Neural progenitor cell (in vitro differentiated cells): ENCODE measurements at regions not wholly inside any gene's neighbourhood (a gene's known extent, or its start where the extent isn't known, plus 50 kb on each side); places are given as distances from the start of the nearest gene placed in this dataset.

ENCODE experiments used
- DNase-seq: peaks from one replicate; pipeline ENCODE4 v3.0.0-alpha.2; 2016; ENCODE audit warnings: low spot score
- H2AFZ ChIP-seq: fragments of 200-600 bp; sonication (generic); replicated peaks from 2 replicates; pipeline ENCODE4 v1.6.1; 2016; ENCODE audit warnings: antibody characterized with exemption
- H3F3A ChIP-seq: fragments of 200-600 bp; sonication (generic); 2 replicates; pipeline ENCODE4 v1.6.1; 2016; ENCODE audit warnings: antibody characterized with exemption, low read depth
- H3K27ac ChIP-seq: fragments of 200-600 bp; sonication (generic); 2 replicates; pipeline ENCODE4 v1.5.1; 2016; ENCODE audit warnings: mild to moderate bottlenecking
- H3K27me3 ChIP-seq: fragments of 200-600 bp; sonication (generic); 2 replicates; pipeline ENCODE4 v1.6.1; 2016; ENCODE audit warnings: mild to moderate bottlenecking, moderate library complexity
- H3K36me3 ChIP-seq: fragments of 200-600 bp; sonication (generic); 2 replicates; pipeline ENCODE4 v1.5.1; 2016
- H3K4me1 ChIP-seq: fragments of 200-600 bp; sonication (generic); 2 replicates; pipeline ENCODE4 v1.6.1; 2016; ENCODE audit warnings: mixed run types
- H3K4me2 ChIP-seq: fragments of 200-600 bp; sonication (generic); 2 replicates; pipeline ENCODE4 v1.6.1; 2016
- H3K4me3 ChIP-seq: fragments of 200-600 bp; sonication (generic); 2 replicates; pipeline ENCODE4 v1.5.1; 2016
- H3K79me2 ChIP-seq: fragments of 200-600 bp; sonication (generic); 2 replicates; pipeline ENCODE4 v1.6.1; 2016; ENCODE audit warnings: low read depth
- H3K9ac ChIP-seq: fragments of 200-600 bp; sonication (generic); 2 replicates; pipeline ENCODE4 v1.6.1; 2016
- H3K9me3 ChIP-seq: fragments of 200-600 bp; sonication (generic); 2 replicates; pipeline ENCODE4 v1.5.1; 2016; ENCODE audit warnings: low read depth
- H4K20me1 ChIP-seq: fragments of 200-600 bp; sonication (generic); 2 replicates; pipeline ENCODE4 v1.6.1; 2016; ENCODE audit warnings: low read depth
- H3K27ac Mint-ChIP-seq: 3 replicates; pipeline ENCODE4 v1.8.0; 2021; ENCODE audit warnings: mixed read lengths
- H3K27me3 Mint-ChIP-seq: 2 replicates; pipeline ENCODE4 v1.8.0; 2022; ENCODE audit warnings: low read depth, mild to moderate bottlenecking, inconsistent platforms, moderate library complexity, mixed read lengths; ENCODE audit not compliant: insufficient read depth
- H3K36me3 Mint-ChIP-seq: 3 replicates; pipeline ENCODE4 v1.8.0; 2021; ENCODE audit warnings: mixed read lengths
- H3K4me1 Mint-ChIP-seq: 3 replicates; pipeline ENCODE4 v1.8.0; 2021; ENCODE audit warnings: mixed read lengths
- H3K4me3 Mint-ChIP-seq: 3 replicates; pipeline ENCODE4 v1.8.0; 2021; ENCODE audit warnings: mild to moderate bottlenecking, moderate library complexity, mixed read lengths
- H3K9me3 Mint-ChIP-seq: 3 replicates; pipeline ENCODE4 v1.8.0; 2020; ENCODE audit warnings: mixed read lengths
- EZH2 ChIP-seq: fragments of 200-600 bp; sonication (generic); IDR thresholded peaks from 2 replicates; pipeline ENCODE4 v1.6.1; 2017; ENCODE audit warnings: antibody characterized with exemption, mild to moderate bottlenecking, moderate library complexity
- EZH2phosphoT487 ChIP-seq: fragments of 200-600 bp; sonication (generic); IDR thresholded peaks from 2 replicates; pipeline ENCODE4 v1.6.1; 2017; ENCODE audit warnings: antibody characterized with exemption
- TF ChIP-seq, protein P1 (sequence below): fragments of 200-600 bp; sonication (generic); IDR thresholded peaks from 2 replicates; pipeline ENCODE4 v1.5.1; 2017; ENCODE audit warnings: antibody characterized with exemption, mild to moderate bottlenecking

DNA sequence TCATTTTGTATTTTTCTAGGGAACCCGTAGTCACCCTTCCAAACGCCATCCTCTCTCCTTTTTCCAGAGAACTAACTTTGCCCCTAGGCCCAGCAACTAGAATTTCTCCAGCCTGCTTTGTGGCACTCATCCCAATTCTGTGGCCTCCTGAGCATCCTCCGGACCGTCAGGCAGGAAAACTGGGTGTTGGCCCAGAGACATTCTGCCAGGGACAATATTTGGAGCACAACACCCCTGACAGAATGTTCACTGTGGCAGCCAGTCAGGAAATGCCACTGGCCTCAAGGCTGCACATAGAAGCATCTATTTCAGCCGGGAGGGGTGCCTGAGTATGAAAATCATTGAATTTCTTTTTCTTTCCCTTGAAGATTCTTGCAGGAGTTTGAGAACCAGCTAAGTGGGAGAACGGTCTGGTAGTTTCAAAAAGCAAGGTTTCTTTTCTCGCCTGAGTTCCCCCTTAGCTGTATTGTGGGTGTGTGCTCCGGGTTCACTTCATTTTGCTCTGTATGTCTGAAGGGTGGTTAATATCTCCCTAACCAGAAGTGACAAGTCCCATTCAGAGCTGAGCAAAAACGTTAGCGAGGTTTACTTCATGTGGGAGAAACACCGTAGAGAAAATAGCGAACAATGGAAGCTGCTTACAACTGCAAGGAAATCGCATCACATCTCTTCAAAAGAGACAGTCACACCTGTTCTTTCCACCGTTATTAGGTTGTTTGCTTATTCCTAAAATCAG lies 108.1 kb upstream of the TPM1 start:
- peaks cover 5% of the 10 kb centered on the region for H3K27me3 Mint-ChIP-seq
- H3F3A ChIP-seq: no peaks in the 10 kb centered on the region
- H3K9me3 ChIP-seq: no peaks in the 10 kb centered on the region
- no peak overlapping the region for H3K27ac ChIP-seq
- no peaks in the 10 kb centered on the region for H3K36me3 Mint-ChIP-seq
- H3K4me2 ChIP-seq: no peak overlapping the region
- no peak overlapping the region for H3K9ac ChIP-seq
- no peaks in the 10 kb centered on the region for H3K27me3 ChIP-seq
- TF ChIP-seq EZH2phosphoT487 (no peak), EZH2 (no peak)
- TF ChIP-seq, protein P1, sequence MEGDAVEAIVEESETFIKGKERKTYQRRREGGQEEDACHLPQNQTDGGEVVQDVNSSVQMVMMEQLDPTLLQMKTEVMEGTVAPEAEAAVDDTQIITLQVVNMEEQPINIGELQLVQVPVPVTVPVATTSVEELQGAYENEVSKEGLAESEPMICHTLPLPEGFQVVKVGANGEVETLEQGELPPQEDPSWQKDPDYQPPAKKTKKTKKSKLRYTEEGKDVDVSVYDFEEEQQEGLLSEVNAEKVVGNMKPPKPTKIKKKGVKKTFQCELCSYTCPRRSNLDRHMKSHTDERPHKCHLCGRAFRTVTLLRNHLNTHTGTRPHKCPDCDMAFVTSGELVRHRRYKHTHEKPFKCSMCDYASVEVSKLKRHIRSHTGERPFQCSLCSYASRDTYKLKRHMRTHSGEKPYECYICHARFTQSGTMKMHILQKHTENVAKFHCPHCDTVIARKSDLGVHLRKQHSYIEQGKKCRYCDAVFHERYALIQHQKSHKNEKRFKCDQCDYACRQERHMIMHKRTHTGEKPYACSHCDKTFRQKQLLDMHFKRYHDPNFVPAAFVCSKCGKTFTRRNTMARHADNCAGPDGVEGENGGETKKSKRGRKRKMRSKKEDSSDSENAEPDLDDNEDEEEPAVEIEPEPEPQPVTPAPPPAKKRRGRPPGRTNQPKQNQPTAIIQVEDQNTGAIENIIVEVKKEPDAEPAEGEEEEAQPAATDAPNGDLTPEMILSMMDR: no peak
- no peak overlapping the region for H3K27ac Mint-ChIP-seq
- no peaks in the 10 kb centered on the region for H3K9me3 Mint-ChIP-seq
- no peak overlapping the region for H3K4me3 ChIP-seq
- no peaks in the 10 kb centered on the region for H3K36me3 ChIP-seq
- H2AFZ ChIP-seq: no peak overlapping the region
- DNase-seq: no peak
- no peaks in the 10 kb centered on the region for H4K20me1 ChIP-seq
- no peaks in the 10 kb centered on the region for H3K79me2 ChIP-seq
- H3K4me3 Mint-ChIP-seq: no peak overlapping the region
- no peaks in the 10 kb centered on the region for H3K4me1 ChIP-seq
- peaks cover 11% of the 10 kb centered on the region for H3K4me1 Mint-ChIP-seq

DNA sequence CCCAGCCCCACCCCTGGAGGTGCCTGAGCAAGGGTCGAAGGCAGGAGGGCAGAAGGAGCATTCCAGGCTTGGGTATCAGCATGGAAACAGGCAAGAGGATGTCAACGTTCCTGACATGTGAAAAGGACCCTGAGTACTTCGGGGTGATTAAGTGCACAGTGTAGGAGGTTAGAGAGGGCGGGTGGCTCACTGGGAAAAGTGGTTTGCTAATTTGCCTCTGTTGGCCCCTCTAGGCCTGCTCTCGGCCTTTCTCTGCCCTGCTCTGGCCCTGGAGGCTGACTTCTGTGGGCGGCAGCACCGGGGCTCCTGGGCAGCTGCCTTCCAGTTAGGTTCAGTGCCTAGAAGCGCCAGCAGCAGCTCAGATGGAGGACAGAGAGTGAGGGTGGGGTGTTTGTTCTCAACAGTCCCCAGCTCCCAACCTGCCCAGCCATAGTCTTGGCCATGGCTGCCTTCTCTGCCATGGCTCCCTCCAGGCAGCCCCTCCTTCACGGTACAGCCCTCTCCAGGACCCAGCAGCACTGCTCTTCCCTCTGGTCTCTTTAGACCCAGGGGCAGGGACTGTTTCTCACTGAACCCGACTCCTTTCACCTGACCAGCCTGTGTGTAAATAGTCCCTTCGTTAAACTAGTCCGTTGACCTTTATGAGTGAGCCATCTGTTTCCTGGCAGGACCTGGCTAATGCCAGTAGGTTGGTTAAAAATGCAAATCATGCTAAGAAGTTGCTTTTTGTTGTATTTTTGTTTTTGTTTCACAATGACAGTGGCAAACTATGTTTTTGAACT lies 107.1 kb upstream of the TPM1 start:
- H3K9me3 Mint-ChIP-seq: no peaks in the 10 kb centered on the region
- no peak overlapping the region for H3K4me3 Mint-ChIP-seq
- H3K27ac Mint-ChIP-seq: no peak overlapping the region
- Histone ChIP-seq H4K20me1 (no peaks in the 10 kb centered on the region), H3K4me2 (no peak overlapping the region), H3K36me3 (no peaks in the 10 kb centered on the region), H3K27ac (no peak overlapping the region), H3K9me3 (no peaks in the 10 kb centered on the region), H3F3A (no peaks in the 10 kb centered on the region), H3K27me3 (no peaks in the 10 kb centered on the region), H2AFZ (no peak overlapping the region), H3K4me3 (no peak overlapping the region), H3K79me2 (no peaks in the 10 kb centered on the region), H3K4me1 (no peaks in the 10 kb centered on the region), H3K9ac (no peak overlapping the region)
- peaks cover 5% of the 10 kb centered on the region for H3K27me3 Mint-ChIP-seq
- no peak for TF ChIP-seq EZH2phosphoT487
- no peak for TF ChIP-seq EZH2
- TF ChIP-seq, protein P1: no peak
- DNase-seq: no peak
- no peaks in the 10 kb centered on the region for H3K36me3 Mint-ChIP-seq
- H3K4me1 Mint-ChIP-seq: peaks cover 16% of the 10 kb centered on the region

DNA sequence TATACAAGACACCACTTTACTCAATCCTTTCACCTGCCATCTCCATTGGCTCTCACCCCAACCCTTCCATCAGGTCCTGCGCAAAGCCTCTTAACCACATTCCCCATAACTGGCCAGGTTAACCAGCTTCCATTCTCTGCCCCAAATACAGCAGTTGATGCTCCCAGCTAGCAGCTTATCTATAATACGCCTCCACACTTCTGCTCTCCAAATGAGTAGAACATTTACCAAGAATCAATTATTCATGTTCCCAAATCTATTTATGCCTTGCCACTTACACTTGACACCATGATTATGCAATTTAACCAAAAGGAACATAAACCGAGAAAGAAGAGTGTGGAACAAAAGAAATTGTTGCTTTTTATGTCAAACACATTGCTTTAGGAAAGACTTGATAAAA lies 103.7 kb upstream of the TPM1 start:
- Mint-ChIP-seq H3K27ac (no peak overlapping the region), H3K36me3 (no peaks in the 10 kb centered on the region), H3K4me1 (peaks cover 31% of the 10 kb centered on the region), H3K9me3 (no peaks in the 10 kb centered on the region), H3K4me3 (no peak overlapping the region), H3K27me3 (peaks cover 9% of the 10 kb centered on the region)
- Histone ChIP-seq H3K9ac (no peak overlapping the region), H2AFZ (no peak overlapping the region), H3K4me2 (no peak overlapping the region), H3K27me3 (no peaks in the 10 kb centered on the region), H3K9me3 (no peaks in the 10 kb centered on the region), H3K4me1 (no peaks in the 10 kb centered on the region), H3K4me3 (no peak overlapping the region), H3K36me3 (no peaks in the 10 kb centered on the region), H3K79me2 (no peaks in the 10 kb centered on the region), H3F3A (no peaks in the 10 kb centered on the region), H3K27ac (no peak overlapping the region), H4K20me1 (no peaks in the 10 kb centered on the region)
- no peak for TF ChIP-seq EZH2phosphoT487
- no peak for TF ChIP-seq EZH2
- TF ChIP-seq, protein P1: no peak
- DNase-seq: no peak
